Retina (tissue), 1 donor: ENCODE measurements at regions not wholly inside any gene's neighbourhood (a gene's known extent, or its start where the extent isn't known, plus 50 kb on each side); places are given as distances from the start of the nearest gene placed in this dataset.

Experiments
- DNase-seq: peaks from one replicate; pipeline ENCODE4 v3.0.0-alpha.2; 2016

DNA sequence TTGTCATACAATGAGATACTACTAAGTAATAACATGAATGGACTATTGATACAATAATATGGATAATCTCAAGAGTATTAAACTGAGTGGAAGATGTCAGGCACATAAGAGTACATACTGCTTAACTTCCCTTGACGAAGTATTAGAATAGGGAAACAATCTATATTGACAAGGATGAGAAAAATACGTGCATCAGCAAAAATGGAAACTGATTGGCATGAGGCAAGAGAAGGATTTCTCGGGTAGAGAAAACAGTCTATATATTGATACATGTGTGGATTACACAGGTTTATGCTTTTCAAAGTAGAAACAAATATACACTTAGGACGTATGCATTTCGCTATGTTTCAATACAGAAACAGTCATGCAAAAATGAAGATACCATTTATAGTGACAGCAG, 57.4 kb downstream of the PRR20E start:
- DNase-seq = no peak

- no peak for DNase-seq
These were observed 83.5 kb downstream of the PRR20E start for GRCh38 chr13:57250472-57250871.

DNA sequence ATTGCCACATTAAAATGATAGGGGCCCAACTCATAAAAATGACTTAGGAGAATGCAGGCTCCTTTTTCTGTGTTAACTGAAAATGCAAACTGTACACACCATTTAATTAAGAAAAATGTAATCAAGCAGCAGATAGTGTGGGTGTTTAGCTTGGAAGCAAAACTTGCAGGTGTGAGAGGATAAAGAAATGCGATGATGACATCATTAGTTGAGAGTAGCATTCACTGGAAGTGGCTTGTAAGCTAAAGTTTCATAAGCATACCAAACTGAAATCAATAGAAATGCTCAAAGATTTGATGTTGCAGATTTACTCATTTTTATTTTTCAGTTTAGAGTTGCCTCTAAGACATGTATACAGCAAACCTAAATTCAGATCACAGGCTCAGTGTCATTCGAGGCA, 86.6 kb downstream of the PRR20E start:
- DNase-seq = no peak

DNA sequence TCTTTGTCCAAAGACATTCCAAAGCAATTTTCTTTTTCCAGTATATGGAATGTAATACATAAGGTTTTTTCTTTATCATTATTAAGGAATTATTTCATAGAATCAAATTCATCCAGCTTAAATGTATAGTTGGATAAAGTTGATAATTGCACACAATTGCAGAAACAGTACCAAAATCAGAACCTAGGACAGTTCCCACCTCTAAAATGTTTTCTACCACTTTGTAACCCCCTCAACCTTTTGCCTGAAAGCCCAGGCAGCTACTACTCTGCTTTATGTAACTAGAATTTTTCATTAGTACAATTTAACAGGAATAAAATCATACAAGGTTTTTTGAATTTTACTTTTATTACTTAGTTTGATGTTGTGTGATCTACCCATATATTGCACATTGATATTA, 98.0 kb downstream of the PRR20E start:
- DNase-seq = no peak

- no peak for DNase-seq
These were observed 103.5 kb downstream of the PRR20E start for GRCh38 chr13:57270493-57270892.

- DNase-seq = no peak
These were observed 119.6 kb downstream of the PRR20E start for GRCh38 chr13:57286511-57287098.

- no peak for DNase-seq
These were observed 135.6 kb downstream of the PRR20E start for GRCh38 chr13:57302604-57303003.

DNA sequence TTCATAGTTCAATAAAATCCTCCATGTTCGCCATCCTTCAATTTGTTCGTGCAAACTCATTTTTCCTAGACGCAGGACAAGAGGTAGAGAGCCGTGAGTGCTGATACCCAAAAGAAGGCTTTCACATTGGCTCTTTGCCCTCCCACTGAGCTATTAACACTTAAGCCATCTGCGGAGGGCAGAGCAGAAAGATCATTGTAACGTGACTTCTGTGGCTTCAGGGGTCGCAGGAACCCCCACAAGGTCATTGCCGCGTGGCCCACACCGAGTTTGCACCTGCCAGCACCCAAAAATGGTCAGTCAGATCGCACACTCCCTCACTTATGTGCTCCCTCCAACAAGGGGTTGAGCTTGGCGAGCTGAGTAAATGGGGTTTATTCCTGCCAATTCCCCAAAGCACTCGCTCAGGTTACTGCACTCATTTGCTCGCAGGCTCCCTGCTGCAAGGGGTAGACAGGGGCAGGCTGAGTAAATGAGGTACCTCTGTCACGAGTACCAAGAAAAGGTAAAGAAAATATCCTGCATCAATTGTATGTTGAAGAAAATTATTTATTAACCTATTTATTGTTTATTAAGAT, 144.1 kb downstream of the PRR20E start:
- DNase-seq = no peak

DNA sequence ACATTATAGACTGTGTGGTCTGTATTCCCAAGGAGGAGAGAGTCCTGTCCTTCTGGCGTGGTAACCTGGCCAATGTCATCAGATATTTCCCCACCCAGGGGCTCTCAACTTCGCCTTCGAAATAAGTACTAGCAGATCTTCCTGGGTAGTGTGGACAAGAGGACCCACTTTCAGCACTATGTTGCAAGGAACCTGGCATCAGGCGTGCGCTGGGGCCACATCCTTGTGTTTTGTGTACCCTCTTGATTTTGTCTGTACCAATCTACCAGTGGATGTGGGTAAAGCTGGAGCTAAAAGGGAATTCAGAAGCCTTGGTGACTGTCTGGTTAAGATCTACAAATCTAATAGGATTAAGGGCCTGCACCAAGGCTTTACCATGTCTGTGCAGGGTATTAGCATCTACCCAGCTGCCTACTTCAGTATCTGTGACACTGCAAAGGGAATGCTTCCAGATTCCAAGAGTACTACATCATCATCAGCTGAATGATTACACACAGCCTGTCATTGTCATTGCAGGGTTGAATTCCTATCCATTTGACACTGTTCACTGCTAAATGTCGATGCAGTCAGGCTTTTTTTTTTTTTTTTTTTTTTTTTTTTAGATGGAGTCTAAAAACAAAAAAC, 148.0 kb downstream of the PRR20E start:
- DNase-seq = no peak

- DNase-seq = no peak
These were observed 159.5 kb downstream of the PRR20E start for GRCh38 chr13:57326532-57326931.

DNA sequence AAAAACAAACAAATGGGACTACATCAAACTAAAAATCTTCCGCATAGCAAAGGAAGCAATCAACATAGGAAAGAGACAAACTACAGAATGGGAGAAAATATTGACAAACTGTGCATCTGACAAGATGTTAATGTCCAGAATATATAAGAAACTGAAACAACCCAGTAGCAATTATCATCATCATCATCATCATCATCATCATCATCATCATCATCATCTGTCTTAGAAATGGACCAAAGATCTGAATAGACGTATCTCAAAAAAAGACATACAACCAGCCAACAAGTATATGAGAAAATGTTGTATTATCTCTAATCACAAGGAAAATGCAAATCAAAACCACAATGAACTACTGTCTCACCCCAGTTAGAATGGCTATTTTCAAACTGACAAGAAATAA, 173.9 kb downstream of the PRR20E start:
- no peak for DNase-seq

DNA sequence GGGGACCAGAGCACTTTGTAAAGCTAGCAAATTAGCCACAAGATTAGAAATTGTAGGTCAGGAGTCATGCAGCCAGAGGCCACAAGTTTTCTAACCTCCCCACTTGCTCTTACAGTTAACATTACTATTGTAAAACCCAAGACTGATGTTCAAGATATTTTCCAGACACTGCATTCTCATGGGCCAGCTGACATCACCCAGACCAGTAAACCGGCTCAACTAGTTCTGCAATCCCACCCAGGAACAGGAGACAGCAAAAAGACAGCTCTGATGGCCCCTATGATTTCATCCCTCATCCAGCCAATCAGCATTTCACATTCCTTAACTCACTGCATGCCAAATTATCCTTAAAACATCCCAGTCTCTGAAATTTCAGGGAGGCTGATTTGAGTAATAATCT, 178.5 kb downstream of the PRR20E start:
- DNase-seq = no peak

DNA sequence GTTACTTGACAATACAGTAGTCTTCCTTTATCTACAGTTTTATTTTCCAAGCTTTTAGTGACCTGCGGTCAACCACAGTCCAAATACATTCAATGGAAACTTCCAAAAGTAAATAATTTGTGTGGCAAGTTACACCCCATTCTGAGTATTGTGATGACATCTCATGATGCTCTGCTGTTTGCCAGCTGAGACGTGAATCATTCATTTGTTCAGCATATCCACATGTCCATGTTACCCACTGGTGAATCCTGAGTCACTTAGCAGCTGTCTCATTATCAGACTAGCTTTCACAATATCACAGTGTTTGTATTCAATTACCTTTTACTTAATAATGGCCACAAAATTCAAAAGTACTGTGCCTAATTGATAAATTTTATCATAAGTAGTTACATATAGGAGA, 179.8 kb downstream of the PRR20E start:
- no peak for DNase-seq

DNA sequence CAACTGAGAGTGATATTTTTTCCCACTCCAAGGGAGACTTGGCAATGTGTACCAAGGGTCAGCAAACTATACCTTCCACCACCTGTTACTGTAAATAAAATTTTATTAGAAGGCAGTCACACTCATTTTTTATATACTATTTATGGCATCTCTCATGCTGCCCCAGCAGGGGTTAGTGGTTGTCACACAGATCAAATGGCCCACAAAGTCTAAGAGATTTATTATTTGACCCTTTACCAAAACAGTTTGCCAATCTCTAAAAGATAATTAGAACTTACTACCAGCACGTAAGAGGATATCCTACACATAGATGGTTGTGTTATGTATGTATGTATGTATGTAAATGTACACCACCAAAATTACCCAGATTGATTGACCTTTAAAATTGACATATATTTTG, 185.1 kb downstream of the PRR20E start:
- DNase-seq = no peak

DNA sequence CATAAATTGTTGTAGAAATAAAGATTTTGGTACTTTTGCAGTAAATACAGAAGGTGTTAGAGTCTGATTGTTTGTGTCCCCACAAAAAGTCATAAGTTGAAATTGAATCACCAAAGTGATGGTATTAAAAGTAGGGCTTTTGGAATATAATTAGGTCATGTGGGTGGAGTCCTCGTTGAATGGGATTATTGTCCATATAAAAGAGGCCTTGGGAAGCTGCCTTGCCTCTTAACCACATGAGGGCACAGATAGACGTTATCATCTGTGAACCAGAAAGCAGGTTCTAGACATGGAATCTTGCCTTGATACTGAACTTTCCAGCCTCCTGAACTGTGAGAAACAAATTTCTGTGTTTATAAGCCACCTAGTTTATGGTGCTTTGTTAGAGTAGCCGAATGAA, 186.8 kb downstream of the PRR20E start:
- no peak for DNase-seq

- no peak for DNase-seq
These were observed 208.9 kb downstream of the PRR20E start for GRCh38 chr13:57375876-57376275.

GRCh38 chr13:57408312-57408711, 223.2 kb upstream of the PCDH17 start:
- no peak for DNase-seq

- no peak for DNase-seq
These were observed 222.4 kb upstream of the PCDH17 start for GRCh38 chr13:57409121-57409520.

DNA sequence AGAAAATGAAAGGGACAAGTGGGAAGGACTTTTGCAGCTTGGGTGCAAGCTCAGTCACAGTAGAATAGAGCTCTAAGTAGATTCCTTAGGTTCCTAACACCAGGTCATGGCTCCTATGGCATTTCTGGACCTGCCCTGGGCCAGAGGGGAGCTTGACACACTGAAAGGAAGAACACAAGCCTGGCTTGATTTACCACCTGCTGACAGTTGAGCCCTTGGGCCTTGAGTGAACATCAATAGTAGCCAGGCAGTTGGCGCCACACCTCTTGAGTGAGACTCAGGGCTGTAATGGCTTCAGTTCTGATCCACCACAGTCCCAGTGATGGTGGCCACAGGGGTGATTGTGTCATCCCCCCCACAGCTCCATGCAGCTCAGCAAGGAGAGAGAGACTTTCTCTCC, 221.9 kb upstream of the PCDH17 start:
- DNase-seq = no peak

- DNase-seq = no peak
These were observed 213.4 kb upstream of the PCDH17 start for GRCh38 chr13:57418067-57418677.

GRCh38 chr13:57424379-57424778, 207.2 kb upstream of the PCDH17 start:
- DNase-seq = no peak

GRCh38 chr13:57425531-57425930, 206.0 kb upstream of the PCDH17 start:
- no peak for DNase-seq

DNA sequence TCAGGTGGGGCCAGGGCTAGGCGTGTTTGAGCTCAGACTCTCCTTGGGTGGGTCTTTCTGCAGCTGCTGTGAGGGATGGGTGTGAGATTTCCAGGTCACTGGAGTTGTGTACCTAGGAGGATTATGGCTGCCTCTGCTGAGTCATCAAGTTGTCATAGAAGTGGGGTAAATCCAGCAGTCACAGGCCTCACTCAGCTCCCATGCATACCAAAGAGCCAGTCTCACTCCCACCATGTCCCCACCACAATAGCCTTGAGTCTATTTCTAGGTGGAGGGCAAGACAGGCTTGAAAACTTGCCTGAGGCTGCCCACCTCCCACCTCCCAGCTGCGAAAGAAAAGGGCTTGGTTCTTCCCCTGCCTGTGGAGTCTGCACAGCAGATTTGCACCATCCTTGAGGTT, 194.0 kb upstream of the PCDH17 start:
- no peak for DNase-seq

GRCh38 chr13:57438072-57438471, 193.5 kb upstream of the PCDH17 start:
- DNase-seq = no peak

DNA sequence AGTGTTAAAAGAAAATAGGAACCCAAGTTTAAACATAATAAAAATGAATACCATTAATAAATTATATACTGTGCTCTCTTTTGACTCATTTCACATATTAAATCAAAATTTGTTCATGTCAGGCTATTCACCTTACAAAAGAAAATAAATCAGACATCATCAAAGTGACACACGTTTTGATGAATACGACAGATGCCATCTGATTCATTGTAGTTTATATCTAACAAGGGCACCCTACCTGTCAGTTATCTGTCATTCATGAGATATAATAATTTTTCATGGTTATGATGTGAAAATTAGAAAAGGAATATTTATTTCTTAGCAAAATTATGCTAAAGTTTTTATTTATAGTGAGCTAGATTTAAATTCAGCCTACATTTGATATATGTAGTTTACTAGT, 188.1 kb upstream of the PCDH17 start:
- DNase-seq = no peak
